Neutrophil (primary cell): ENCODE measurements at regions not wholly inside any gene's neighbourhood (a gene's known extent, or its start where the extent isn't known, plus 50 kb on each side); places are given as distances from the start of the nearest gene placed in this dataset.

Experiments used
- H3K27ac ChIP-seq: fragments of 200-600 bp; sonication (generic); 2 replicates; pipeline ENCODE4 v1.5.1; 2016; ENCODE audit warnings: mild to moderate bottlenecking, moderate library complexity
- H3K27me3 ChIP-seq: fragments of 200-600 bp; sonication (generic); 2 replicates; pipeline ENCODE4 v1.6.0; 2016; ENCODE audit warnings: mild to moderate bottlenecking
- H3K36me3 ChIP-seq: fragments of 200-600 bp; sonication (generic); 2 replicates; pipeline ENCODE4 v1.5.1; 2017
- H3K4me1 ChIP-seq, 2 experiments: fragments of 200-600 bp in 1 of 2; sonication (generic) in 1 of 2; 1 replicate in 1 of 2; 2 replicates in 1 of 2; pipeline versions ENCODE4 v1.5.1 to v1.6.1; 2013 to 2016; ENCODE audit warnings: low read depth in 1 of 2, low read length in 1 of 2, mild to moderate bottlenecking in 1 of 2, moderate library complexity in 1 of 2; ENCODE audit not compliant: control insufficient read depth in 1 of 2, insufficient read depth in 1 of 2
- H3K4me3 ChIP-seq, 2 experiments: fragments of 200-600 bp in 1 of 2; sonication (generic) in 1 of 2; 1 replicate in 1 of 2; 2 replicates in 1 of 2; pipeline ENCODE4 v1.5.1; 2013 to 2016; ENCODE audit warnings: low read depth in 1 of 2, low read length in 1 of 2, mild to moderate bottlenecking in 1 of 2, moderate library complexity in 1 of 2
- H3K9me3 ChIP-seq: fragments of 200-600 bp; sonication (generic); 2 replicates; pipeline ENCODE4 v1.5.1; 2016
- TF ChIP-seq, protein P1 (sequence below): fragments of 200-600 bp; sonication (generic); IDR thresholded peaks from 2 replicates; pipeline ENCODE4 v1.5.1; 2016; ENCODE audit warnings: antibody characterized with exemption

DNA sequence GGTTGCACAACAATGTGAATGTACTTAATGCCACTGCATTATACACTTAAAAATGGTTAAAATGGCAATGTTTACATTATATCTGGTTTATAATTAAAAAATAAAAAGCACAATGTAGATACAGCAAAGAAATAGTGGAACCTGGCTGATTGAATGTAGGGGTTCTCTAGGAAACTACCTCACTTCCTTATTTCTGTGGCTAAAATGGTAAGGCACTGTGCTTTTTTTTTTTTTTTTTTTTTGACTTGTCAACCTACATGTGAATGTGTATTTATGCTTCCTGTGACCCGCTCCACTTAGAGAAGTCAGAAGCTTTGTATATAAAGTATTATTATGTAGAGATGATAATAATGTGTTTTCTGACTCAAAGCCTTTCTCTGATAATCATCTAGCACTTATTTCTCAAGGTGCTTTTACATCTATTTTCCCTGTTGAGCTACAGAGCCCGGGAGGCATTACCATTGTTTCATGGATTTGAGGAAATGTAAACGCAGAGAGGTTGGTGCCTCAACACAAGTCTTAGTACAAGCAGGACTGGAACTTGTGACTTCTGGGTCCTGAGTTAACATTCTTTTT lies 55.0 kb downstream of the SOX4 start:
- H3K4me3 ChIP-seq: no peak overlapping the region
- no peak overlapping the region for H3K27ac ChIP-seq
- TF ChIP-seq, protein P1, sequence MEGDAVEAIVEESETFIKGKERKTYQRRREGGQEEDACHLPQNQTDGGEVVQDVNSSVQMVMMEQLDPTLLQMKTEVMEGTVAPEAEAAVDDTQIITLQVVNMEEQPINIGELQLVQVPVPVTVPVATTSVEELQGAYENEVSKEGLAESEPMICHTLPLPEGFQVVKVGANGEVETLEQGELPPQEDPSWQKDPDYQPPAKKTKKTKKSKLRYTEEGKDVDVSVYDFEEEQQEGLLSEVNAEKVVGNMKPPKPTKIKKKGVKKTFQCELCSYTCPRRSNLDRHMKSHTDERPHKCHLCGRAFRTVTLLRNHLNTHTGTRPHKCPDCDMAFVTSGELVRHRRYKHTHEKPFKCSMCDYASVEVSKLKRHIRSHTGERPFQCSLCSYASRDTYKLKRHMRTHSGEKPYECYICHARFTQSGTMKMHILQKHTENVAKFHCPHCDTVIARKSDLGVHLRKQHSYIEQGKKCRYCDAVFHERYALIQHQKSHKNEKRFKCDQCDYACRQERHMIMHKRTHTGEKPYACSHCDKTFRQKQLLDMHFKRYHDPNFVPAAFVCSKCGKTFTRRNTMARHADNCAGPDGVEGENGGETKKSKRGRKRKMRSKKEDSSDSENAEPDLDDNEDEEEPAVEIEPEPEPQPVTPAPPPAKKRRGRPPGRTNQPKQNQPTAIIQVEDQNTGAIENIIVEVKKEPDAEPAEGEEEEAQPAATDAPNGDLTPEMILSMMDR: no peak
- H3K9me3 ChIP-seq: no peaks in the 10 kb centered on the region
- H3K27me3 ChIP-seq: no peaks in the 10 kb centered on the region
- H3K36me3 ChIP-seq: no peaks in the 10 kb centered on the region
- H3K4me1 ChIP-seq: no peaks in the 10 kb centered on the region

DNA sequence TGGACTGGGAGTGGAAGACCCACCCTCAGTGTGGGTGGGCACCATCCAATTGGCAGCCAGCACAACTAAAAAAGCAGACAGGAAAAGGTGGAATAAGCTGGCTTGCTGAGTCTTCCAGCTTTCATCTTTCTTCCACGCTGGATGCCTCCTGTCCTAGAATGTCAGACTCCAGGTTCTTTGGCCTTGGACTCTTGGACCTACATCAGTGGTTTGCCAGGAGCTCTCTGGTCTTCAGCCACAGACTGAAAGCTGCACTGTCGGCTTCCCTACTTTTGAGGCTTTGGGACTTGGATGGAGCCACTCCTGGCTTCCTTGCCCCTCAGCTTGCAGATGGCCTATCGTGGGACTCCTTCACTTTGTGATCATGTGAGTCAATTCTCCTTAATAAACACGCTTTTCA lies 59.8 kb downstream of the SOX4 start:
- no peak overlapping the region for H3K4me3 ChIP-seq
- no peaks in the 10 kb centered on the region for H3K4me1 ChIP-seq
- H3K36me3 ChIP-seq: no peaks in the 10 kb centered on the region
- TF ChIP-seq, protein P1: no peak
- no peaks in the 10 kb centered on the region for H3K9me3 ChIP-seq
- no peaks in the 10 kb centered on the region for H3K27me3 ChIP-seq
- H3K27ac ChIP-seq: no peak overlapping the region

DNA sequence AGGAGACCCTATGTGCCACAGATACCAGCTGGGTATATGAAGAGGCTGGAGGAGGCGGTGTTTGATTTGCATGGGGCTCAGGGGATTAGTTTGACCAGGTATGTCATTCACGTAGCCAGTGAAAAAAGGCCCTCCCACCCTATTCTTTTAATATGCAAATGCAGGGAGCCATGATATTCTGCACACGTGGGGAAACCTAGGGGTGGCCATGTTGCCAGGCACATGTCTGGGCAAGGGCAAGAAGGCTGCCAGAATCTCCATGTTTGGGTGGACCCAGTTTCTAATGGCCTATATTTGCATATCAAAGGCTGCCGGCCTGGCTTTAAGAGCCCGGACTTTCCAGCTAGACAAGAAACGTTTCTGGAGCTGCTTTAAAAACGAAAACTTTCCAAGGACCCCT lies 60.4 kb downstream of the SOX4 start:
- Histone ChIP-seq H3K4me1 (no peaks in the 10 kb centered on the region), H3K36me3 (no peaks in the 10 kb centered on the region), H3K27ac (no peak overlapping the region), H3K27me3 (no peaks in the 10 kb centered on the region), H3K4me3 (no peak overlapping the region), H3K9me3 (no peaks in the 10 kb centered on the region)
- TF ChIP-seq, protein P1: no peak

DNA sequence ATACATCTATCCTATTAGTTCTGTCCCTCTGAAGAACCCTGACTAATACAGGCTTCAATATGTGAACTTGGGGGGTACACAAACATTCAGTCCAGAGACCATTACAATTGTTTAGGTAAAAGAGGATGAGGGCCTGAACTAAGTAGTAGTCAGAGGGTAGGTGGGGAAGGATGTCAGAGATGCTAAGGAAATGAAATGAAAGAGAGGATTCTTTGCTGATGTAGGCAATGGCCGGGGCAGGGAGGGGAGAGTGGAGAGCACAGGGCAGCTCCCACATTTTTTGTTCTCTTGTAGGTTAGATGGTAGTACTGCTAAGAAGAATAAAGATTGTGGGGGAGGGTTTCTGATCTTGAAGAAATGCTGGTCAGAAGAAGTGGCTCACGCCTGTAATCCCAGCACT lies 60.8 kb downstream of the SOX4 start:
- no peaks in the 10 kb centered on the region for H3K27me3 ChIP-seq
- no peak overlapping the region for H3K27ac ChIP-seq
- H3K4me3 ChIP-seq: no peak overlapping the region
- no peaks in the 10 kb centered on the region for H3K4me1 ChIP-seq
- no peaks in the 10 kb centered on the region for H3K9me3 ChIP-seq
- TF ChIP-seq, protein P1: no peak
- H3K36me3 ChIP-seq: no peaks in the 10 kb centered on the region

DNA sequence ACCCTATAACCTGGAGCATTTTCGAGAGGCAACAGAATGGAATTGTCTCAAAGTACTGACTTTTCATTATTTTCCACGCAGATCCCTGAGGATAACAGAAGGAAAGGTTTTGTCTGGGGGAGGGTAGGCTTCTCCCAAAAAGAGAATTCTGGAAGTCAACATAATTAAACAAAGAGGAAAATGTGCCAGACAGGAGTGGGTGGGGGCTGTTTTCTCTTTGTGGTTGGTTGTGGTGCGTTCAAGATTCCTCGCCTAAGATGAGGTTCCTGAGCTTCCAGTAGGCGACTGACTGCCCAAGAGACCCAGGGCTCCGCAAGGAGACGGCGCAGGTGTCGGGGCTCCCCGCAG lies 70.4 kb downstream of the SOX4 start:
- TF ChIP-seq, protein P1: no peak
- no peak overlapping the region for H3K4me3 ChIP-seq

More for the DNA sequence above, 70.4 kb downstream of the SOX4 start:
- H3K27me3 ChIP-seq: peaks cover 78% of the 10 kb centered on the region
- no peaks in the 10 kb centered on the region for H3K36me3 ChIP-seq
- no peak overlapping the region for H3K27ac ChIP-seq
- H3K4me1 ChIP-seq: peaks cover 26 to 32% of the 10 kb centered on the region in 2 experiments
- no peaks in the 10 kb centered on the region for H3K9me3 ChIP-seq
